ENCODE measurements at regions not wholly inside any gene's neighbourhood (a gene's known extent, or its start where the extent isn't known, plus 50 kb on each side); places are given as distances from the start of the nearest gene placed in this dataset.

- no peak for DNase-seq (ENCODE audit: low spot score)
- intact Hi-C loops (cut with DNase I) = no loop called here
Measured at GRCh38 chr15:88403351-88403791, 63.8 kb downstream of the MRPL46 start.

- intact Hi-C loops (cut with DNase I) = no loop called here
- DNase-seq (ENCODE audit: low spot score) = no peak
Measured at GRCh38 chr15:88401996-88402656, 65.1 kb downstream of the MRPL46 start.

- DNase-seq (ENCODE audit: low spot score) = no peak
- intact Hi-C loops (cut with DNase I) = no loop called here
Measured at GRCh38 chr15:88401251-88401995, 65.8 kb downstream of the MRPL46 start.

GRCh38 chr15:88400591-88401250 lies 66.5 kb downstream of the MRPL46 start:
- no peak for DNase-seq (ENCODE audit: low spot score)
- intact Hi-C loops (cut with DNase I) = no loop called here

- no peak for DNase-seq (ENCODE audit: low spot score)
- intact Hi-C loops (cut with DNase I) = no loop called here
Measured at GRCh38 chr15:88400084-88400483, 67.1 kb downstream of the MRPL46 start.

- intact Hi-C loops (cut with DNase I) = no loop called here
- DNase-seq (ENCODE audit: low spot score) = no peak
Measured at GRCh38 chr15:88399021-88399685, 68.0 kb downstream of the MRPL46 start.

GRCh38 chr15:88398011-88398410 lies 69.2 kb downstream of the MRPL46 start:
- no peak for DNase-seq (ENCODE audit: low spot score)
- intact Hi-C loops (cut with DNase I) = no loop called here

GRCh38 chr15:88397506-88397905 lies 69.7 kb downstream of the MRPL46 start:
- intact Hi-C loops (cut with DNase I) = no loop called here
- no peak for DNase-seq (ENCODE audit: low spot score)

- DNase-seq (ENCODE audit: low spot score) = no peak
- intact Hi-C loops (cut with DNase I) = no loop called here
Measured at GRCh38 chr15:88395872-88396781, 71.1 kb downstream of the MRPL46 start.

GRCh38 chr15:88395241-88395640 lies 71.9 kb downstream of the MRPL46 start:
- DNase-seq (ENCODE audit: low spot score) = no peak

GRCh38 chr15:88394553-88395145 lies 72.5 kb downstream of the MRPL46 start:
- intact Hi-C loops (cut with DNase I) = no loop called here
- DNase-seq (ENCODE audit: low spot score) = no peak

More at GRCh38 chr15:88395241-88395640, 71.9 kb downstream of the MRPL46 start:
- intact Hi-C loops (cut with DNase I) = no loop called here

- intact Hi-C loops (cut with DNase I) = no loop called here
- no peak for DNase-seq (ENCODE audit: low spot score)
Measured at GRCh38 chr15:88393719-88394519, 73.3 kb downstream of the MRPL46 start.

- intact Hi-C loops (cut with DNase I) = no loop called here
- no peak for DNase-seq (ENCODE audit: low spot score)
Measured at GRCh38 chr15:88391700-88392099, 75.5 kb downstream of the MRPL46 start.

- DNase-seq (ENCODE audit: low spot score) = no peak
- intact Hi-C loops (cut with DNase I) = no loop called here
Measured at GRCh38 chr15:88391006-88391405, 76.2 kb downstream of the MRPL46 start.

GRCh38 chr15:88390164-88390901 lies 76.9 kb downstream of the MRPL46 start:
- DNase-seq (ENCODE audit: low spot score) = no peak
- intact Hi-C loops (cut with DNase I) = no loop called here

GRCh38 chr15:88389120-88389519 lies 78.1 kb downstream of the MRPL46 start:
- intact Hi-C loops (cut with DNase I) = no loop called here
- DNase-seq (ENCODE audit: low spot score) = no peak

- intact Hi-C loops (cut with DNase I) = no loop called here
- no peak for DNase-seq (ENCODE audit: low spot score)
Measured at GRCh38 chr15:88388686-88389085, 78.5 kb downstream of the MRPL46 start.

Measured in posterior vena cava (tissue), 2 donors.